ENCODE measurements at regions not wholly inside any gene's neighbourhood (a gene's known extent, or its start where the extent isn't known, plus 50 kb on each side); places are given as distances from the start of the nearest gene placed in this dataset.

DNA sequence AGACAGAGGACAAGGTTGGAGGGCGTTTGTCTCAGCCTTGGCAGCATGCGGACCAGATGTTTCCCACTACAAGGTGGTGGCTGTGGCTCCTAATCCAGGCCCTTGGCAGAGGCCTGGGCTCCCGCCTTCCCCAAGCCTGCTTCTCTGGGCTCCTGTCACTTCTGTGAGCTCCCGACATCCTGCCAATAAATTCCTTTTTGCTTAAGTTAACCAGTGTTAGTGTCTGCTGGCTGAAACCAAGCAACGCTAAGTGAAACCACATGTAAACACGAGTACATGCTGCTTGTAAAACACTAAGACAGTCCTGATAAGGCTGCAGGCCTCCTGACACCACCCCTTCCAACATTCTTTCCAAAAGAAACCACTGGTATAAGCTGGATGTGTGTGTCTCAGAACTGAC lies 263.6 kb upstream of the ZMIZ1 start:
- H3K4me1 Mint-ChIP-seq (ENCODE audit: insufficient read depth, unreplicated experiment), result peaks cover 5% of the 10 kb centered on the region
- no peak overlapping the region for H3K4me3 Mint-ChIP-seq (ENCODE audit: unreplicated experiment)
- TF ChIP-seq, protein P1, sequence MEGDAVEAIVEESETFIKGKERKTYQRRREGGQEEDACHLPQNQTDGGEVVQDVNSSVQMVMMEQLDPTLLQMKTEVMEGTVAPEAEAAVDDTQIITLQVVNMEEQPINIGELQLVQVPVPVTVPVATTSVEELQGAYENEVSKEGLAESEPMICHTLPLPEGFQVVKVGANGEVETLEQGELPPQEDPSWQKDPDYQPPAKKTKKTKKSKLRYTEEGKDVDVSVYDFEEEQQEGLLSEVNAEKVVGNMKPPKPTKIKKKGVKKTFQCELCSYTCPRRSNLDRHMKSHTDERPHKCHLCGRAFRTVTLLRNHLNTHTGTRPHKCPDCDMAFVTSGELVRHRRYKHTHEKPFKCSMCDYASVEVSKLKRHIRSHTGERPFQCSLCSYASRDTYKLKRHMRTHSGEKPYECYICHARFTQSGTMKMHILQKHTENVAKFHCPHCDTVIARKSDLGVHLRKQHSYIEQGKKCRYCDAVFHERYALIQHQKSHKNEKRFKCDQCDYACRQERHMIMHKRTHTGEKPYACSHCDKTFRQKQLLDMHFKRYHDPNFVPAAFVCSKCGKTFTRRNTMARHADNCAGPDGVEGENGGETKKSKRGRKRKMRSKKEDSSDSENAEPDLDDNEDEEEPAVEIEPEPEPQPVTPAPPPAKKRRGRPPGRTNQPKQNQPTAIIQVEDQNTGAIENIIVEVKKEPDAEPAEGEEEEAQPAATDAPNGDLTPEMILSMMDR (IDR thresholded peaks at IDR 0.05; ENCODE audit: unreplicated experiment), result no peak
- H3K9me3 Mint-ChIP-seq (ENCODE audit: unreplicated experiment), result no peaks in the 10 kb centered on the region
- CTCF ChIA-PET, result no interaction called here
- intact Hi-C loops (cut with micrococcal nuclease), result no loop called here
- H3K27me3 Mint-ChIP-seq (ENCODE audit: insufficient read depth, unreplicated experiment), result peaks cover 20% of the 10 kb centered on the region
- H3K27ac Mint-ChIP-seq (ENCODE audit: low read depth, unreplicated experiment), result no peak overlapping the region
- no TSS peak for BruUV-seq (replicated peaks)
- no peaks in the 10 kb centered on the region for H3K36me3 Mint-ChIP-seq (ENCODE audit: insufficient read depth, unreplicated experiment)
- DNase-seq (ENCODE audit: unreplicated experiment), result no peak
- POLR2A ChIA-PET, result no interaction called here

- BruUV-seq (replicated peaks), result no TSS peak
- POLR2A ChIA-PET, result no interaction called here
- Mint-ChIP-seq H3K4me3 (ENCODE audit: unreplicated experiment) (no peak overlapping the region), H3K4me1 (ENCODE audit: insufficient read depth, unreplicated experiment) (peaks cover 5% of the 10 kb centered on the region), H3K27ac (ENCODE audit: low read depth, unreplicated experiment) (no peak overlapping the region), H3K9me3 (ENCODE audit: unreplicated experiment) (no peaks in the 10 kb centered on the region), H3K36me3 (ENCODE audit: insufficient read depth, unreplicated experiment) (no peaks in the 10 kb centered on the region), H3K27me3 (ENCODE audit: insufficient read depth, unreplicated experiment) (peaks cover 13% of the 10 kb centered on the region)
- CTCF ChIA-PET, result interaction anchor here (0.6 kb wide), 1 partner anchor 139 kb away, joined by 3 read pairs; no protein-coding TSS in a partner anchor
- DNase-seq (ENCODE audit: unreplicated experiment), result peak; percentile 73
- TF ChIP-seq, protein P1 (IDR thresholded peaks at IDR 0.05; ENCODE audit: unreplicated experiment), result no peak
- intact Hi-C loops (cut with micrococcal nuclease), result no loop called here
Measured at GRCh38 chr10:78806681-78807221, 262.0 kb upstream of the ZMIZ1 start.

DNA sequence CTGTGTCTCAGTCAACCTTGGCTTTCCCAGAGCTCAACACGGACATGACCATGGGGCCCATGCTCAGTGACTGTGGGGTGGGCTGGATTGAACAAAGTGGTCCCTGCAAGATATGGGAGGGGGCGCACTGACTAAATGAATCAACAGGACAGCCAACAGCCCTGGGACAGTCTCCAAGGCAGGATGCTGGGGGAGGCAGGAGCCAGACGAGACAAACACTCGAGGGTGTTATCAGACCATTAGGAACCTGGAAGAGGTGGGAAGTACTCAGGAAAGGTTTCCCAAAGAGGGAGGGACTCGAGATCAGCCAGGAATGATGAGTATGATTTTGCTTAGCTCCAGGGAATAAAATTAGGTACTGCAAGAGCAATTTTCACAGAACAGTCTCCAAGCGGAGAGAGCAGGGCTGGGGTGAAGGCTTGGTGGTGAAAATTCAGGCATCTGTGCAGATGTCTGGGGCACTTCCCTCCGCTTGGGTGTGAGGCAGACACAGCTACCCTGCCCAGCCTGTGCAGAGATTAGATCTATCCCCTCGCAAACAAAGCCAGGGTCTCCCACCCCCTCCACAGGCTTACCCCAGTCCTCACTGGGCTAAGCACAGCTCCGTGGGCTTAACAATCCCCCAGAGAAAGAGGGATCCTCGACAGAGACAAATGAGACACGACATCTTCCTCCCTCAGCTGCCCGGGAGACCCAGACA lies 261.1 kb upstream of the ZMIZ1 start:
- no TSS peak for BruUV-seq (replicated peaks)
- no peak for DNase-seq (ENCODE audit: unreplicated experiment)
- CTCF ChIA-PET, result no interaction called here

DNA sequence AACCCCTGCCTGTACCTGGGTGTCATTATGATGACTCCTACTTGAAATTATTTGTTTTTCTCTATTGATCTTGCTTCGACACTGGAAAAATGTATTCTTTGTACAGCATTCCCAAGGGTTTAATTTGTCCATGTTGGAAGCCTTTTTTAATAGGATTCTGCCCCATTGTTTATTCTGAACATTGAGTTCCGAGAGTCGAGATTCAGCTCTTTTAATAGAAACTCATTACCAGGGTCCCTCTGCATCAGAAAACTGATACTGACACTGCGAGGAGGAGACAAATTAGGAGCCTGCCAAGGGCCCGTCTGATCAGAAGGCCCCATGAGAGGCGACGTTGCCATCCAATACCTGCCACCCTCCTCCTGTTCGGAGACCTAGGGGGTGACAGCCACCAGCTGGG lies 260.5 kb upstream of the ZMIZ1 start:
- CTCF ChIA-PET, result no interaction called here
- intact Hi-C loops (cut with micrococcal nuclease), result no loop called here
- no peak for DNase-seq (ENCODE audit: unreplicated experiment)
- TF ChIP-seq, protein P1 (IDR thresholded peaks at IDR 0.05; ENCODE audit: unreplicated experiment), result no peak
- no peak overlapping the region for H3K4me3 Mint-ChIP-seq (ENCODE audit: unreplicated experiment)
- POLR2A ChIA-PET, result no interaction called here
- peaks cover 20% of the 10 kb centered on the region for H3K27me3 Mint-ChIP-seq (ENCODE audit: insufficient read depth, unreplicated experiment)
- H3K27ac Mint-ChIP-seq (ENCODE audit: low read depth, unreplicated experiment), result no peak overlapping the region
- H3K36me3 Mint-ChIP-seq (ENCODE audit: insufficient read depth, unreplicated experiment), result no peaks in the 10 kb centered on the region
- no peaks in the 10 kb centered on the region for H3K9me3 Mint-ChIP-seq (ENCODE audit: unreplicated experiment)
- H3K4me1 Mint-ChIP-seq (ENCODE audit: insufficient read depth, unreplicated experiment), result peaks cover 5% of the 10 kb centered on the region
- no TSS peak for BruUV-seq (replicated peaks)

More for the DNA sequence above, 261.1 kb upstream of the ZMIZ1 start:
- POLR2A ChIA-PET, result no interaction called here
- Mint-ChIP-seq H3K27me3 (ENCODE audit: insufficient read depth, unreplicated experiment) (peaks cover 14% of the 10 kb centered on the region), H3K4me1 (ENCODE audit: insufficient read depth, unreplicated experiment) (peaks cover 5% of the 10 kb centered on the region), H3K4me3 (ENCODE audit: unreplicated experiment) (no peak overlapping the region), H3K9me3 (ENCODE audit: unreplicated experiment) (no peaks in the 10 kb centered on the region), H3K36me3 (ENCODE audit: insufficient read depth, unreplicated experiment) (no peaks in the 10 kb centered on the region), H3K27ac (ENCODE audit: low read depth, unreplicated experiment) (no peak overlapping the region)
- intact Hi-C loops (cut with micrococcal nuclease), result no loop called here
- TF ChIP-seq, protein P1 (IDR thresholded peaks at IDR 0.05; ENCODE audit: unreplicated experiment), result no peak

All from MCF 10A (cell line).